A673 (cell line): ENCODE measurements at regions not wholly inside any gene's neighbourhood (a gene's known extent, or its start where the extent isn't known, plus 50 kb on each side); places are given as distances from the start of the nearest gene placed in this dataset.
A peak's percentile ranks its signal among the peaks of the same experiment; 100 is the strongest.

Experiments
- BruUV-seq: library from RNA; stranded (reverse); fragments of 400-500 nt; replicated peaks from 2 replicates; lab custom pipeline; 2021; lab: Mats Ljungman, UMichigan
- CTCF ChIA-PET: fragments of 300-600 bp; sonication (Branson Sonifier 250); formaldehyde crosslinking; loops from one replicate; lab custom pipeline; 2022; ENCODE audit warnings: antibody characterized with exemption; lab: Charles Lee
- POLR2A ChIA-PET: fragments of 300-600 bp; sonication (Branson Sonifier 250); formaldehyde crosslinking; loops from one replicate; lab custom pipeline; 2022; ENCODE audit warnings: antibody characterized with exemption; ENCODE audit not compliant: low non-redundant PET; lab: Charles Lee
- DNase-seq: peaks from one replicate; pipeline ENCODE4 v3.0.0-alpha.2; 2015; ENCODE audit warnings: low spot score
- H3K27ac ChIP-seq: fragments of 200-600 bp; sonication (generic); 2 replicates; pipeline ENCODE4 v1.5.1; 2016; ENCODE audit warnings: mixed run types, low read depth, mild to moderate bottlenecking, mixed read lengths, antibody characterized with exemption, low read length; ENCODE audit not compliant: poor library complexity, severe bottlenecking
- H3K27me3 ChIP-seq: fragments of 200-600 bp; sonication (generic); replicated peaks from 2 replicates; pipeline ENCODE4 v1.6.1; 2017; ENCODE audit warnings: mixed run types, low read depth, mild to moderate bottlenecking, mixed read lengths, antibody characterized with exemption, low read length; ENCODE audit not compliant: insufficient read depth, poor library complexity
- H3K36me3 ChIP-seq: fragments of 200-600 bp; sonication (generic); 2 replicates; pipeline ENCODE4 v1.6.1; 2016; ENCODE audit warnings: mixed run types, mild to moderate bottlenecking, mixed read lengths, antibody characterized with exemption, low read length; ENCODE audit not compliant: insufficient read depth, poor library complexity, severe bottlenecking
- H3K4me1 ChIP-seq: fragments of 200-600 bp; sonication (generic); 2 replicates; pipeline ENCODE4 v1.6.1; 2017; ENCODE audit warnings: mixed run types, mild to moderate bottlenecking, mixed read lengths, antibody characterized with exemption, low read length; ENCODE audit not compliant: insufficient read depth, poor library complexity, severe bottlenecking
- H3K4me3 ChIP-seq: fragments of 200-600 bp; sonication (generic); 2 replicates; pipeline ENCODE4 v1.5.1; 2016; ENCODE audit warnings: low read depth, mixed run types, mild to moderate bottlenecking, mixed read lengths, low read length; ENCODE audit not compliant: poor library complexity, severe bottlenecking
- H3K9me3 ChIP-seq: fragments of 200-600 bp; sonication (generic); 2 replicates; pipeline ENCODE4 v1.6.1; 2016; ENCODE audit warnings: mixed run types, low read depth, mild to moderate bottlenecking, mixed read lengths, antibody characterized with exemption, low read length; ENCODE audit not compliant: poor library complexity, severe bottlenecking
- EZH2 ChIP-seq: fragments of 200-600 bp; sonication (generic); IDR thresholded peaks from 2 replicates; pipeline ENCODE4 v1.6.1; 2017; ENCODE audit warnings: borderline replicate concordance, low read depth, mild to moderate bottlenecking, mixed read lengths, antibody characterized with exemption, low read length; ENCODE audit not compliant: poor library complexity, severe bottlenecking
- intact Hi-C: fragments of 100-400 bp; cut with micrococcal nuclease; formaldehyde crosslinking; loops from one replicate; pipeline ENCODE4 v1.10.0; 2022; ENCODE audit not compliant: unreplicated experiment
- TF ChIP-seq, protein P1 (sequence below): fragments of 300-800, 200-600 bp; sonication (generic); conservative IDR thresholded peaks from 2 replicates; pipeline ENCODE4 v1.5.1; 2017; ENCODE audit warnings: low read depth, mild to moderate bottlenecking, antibody characterized with exemption, low read length, moderate library complexity, mixed read lengths

DNA sequence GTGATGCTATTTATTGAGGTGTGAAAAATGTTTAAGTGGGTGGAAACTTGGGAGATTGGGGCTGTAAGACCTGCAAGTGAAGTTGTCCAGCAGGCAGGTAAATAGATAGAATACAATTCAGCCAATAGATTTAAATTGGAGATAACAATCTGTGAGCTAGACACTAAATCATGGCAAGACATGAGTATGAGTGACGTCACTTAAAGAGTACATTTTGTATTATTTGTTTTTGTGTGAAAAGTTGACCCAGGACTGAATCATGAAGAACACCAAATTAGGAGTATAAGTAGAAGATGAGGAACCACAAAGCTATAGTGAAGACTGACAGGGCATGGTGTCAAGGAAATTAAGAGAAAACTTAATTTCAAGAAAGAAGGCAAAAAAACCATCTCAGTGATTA lies 249.1 kb upstream of the SEMA3C start:
- H3K4me3 ChIP-seq = no peak overlapping the region
- H3K27ac ChIP-seq = no peak overlapping the region
- POLR2A ChIA-PET = no interaction called here
- no peak for DNase-seq
- no peak for TF ChIP-seq EZH2
- TF ChIP-seq, protein P1, sequence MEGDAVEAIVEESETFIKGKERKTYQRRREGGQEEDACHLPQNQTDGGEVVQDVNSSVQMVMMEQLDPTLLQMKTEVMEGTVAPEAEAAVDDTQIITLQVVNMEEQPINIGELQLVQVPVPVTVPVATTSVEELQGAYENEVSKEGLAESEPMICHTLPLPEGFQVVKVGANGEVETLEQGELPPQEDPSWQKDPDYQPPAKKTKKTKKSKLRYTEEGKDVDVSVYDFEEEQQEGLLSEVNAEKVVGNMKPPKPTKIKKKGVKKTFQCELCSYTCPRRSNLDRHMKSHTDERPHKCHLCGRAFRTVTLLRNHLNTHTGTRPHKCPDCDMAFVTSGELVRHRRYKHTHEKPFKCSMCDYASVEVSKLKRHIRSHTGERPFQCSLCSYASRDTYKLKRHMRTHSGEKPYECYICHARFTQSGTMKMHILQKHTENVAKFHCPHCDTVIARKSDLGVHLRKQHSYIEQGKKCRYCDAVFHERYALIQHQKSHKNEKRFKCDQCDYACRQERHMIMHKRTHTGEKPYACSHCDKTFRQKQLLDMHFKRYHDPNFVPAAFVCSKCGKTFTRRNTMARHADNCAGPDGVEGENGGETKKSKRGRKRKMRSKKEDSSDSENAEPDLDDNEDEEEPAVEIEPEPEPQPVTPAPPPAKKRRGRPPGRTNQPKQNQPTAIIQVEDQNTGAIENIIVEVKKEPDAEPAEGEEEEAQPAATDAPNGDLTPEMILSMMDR = no peak
- H3K27me3 ChIP-seq = no peaks in the 10 kb centered on the region
- peaks cover 3% of the 10 kb centered on the region for H3K4me1 ChIP-seq
- no peaks in the 10 kb centered on the region for H3K36me3 ChIP-seq
- H3K9me3 ChIP-seq = no peaks in the 10 kb centered on the region
- BruUV-seq = no TSS peak
- intact Hi-C loops = no loop called here
- CTCF ChIA-PET = no interaction called here

DNA sequence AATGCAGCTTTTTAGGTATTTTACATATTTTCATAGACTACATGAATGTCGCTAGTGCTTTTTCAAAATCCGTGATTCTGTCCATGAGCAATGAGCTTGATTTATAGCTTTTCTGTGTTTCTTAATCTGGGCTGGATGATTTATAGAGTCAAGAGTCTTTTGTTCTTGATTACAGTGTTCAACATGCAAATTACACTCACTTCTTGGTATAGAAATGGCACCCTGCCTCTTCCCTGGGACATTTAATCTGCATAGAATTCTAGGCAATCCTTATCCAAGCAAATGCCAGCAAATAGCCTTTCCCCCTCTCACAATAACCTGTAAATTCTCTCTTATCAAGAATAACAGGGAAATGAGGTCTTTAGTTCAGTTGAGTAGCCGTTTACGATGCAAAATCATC lies 246.2 kb upstream of the SEMA3C start:
- BruUV-seq = no TSS peak
- CTCF ChIA-PET = no interaction called here

DNA sequence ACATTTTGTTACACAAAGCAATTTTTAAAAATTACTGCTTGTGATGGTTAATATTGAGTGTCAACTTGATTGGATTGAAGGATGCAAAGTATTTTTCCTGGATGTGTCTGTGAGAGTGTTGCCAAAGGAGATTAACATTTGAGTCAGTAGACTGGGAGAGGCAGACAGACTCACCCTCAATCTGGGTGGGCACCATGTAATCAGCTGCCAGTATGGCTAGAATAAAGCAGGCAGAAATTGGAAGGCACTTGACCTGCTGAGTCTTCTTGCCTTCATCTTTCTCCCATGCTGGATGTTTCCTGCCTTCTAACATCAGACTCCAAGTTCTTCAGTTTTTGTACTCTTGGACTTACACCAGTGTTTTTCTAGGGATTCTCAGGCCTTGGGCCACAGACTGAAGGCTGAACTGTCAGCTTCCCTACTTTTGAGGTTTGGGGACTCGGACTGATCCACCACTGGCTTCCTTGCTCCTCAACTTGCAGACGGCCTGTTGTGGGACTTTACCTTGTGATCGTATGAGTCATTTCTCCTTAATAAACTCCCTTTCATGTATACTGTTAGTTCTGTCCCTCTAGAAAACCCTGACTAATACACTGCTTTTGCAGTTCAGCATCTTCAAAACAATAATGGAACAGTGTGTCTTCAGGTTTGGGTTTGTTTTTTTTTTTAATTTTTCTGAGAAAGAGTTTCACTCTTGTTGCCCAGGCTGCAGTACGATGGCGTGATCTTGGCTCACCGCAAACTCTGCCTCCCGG lies 244.1 kb upstream of the SEMA3C start:
- no peaks in the 10 kb centered on the region for H3K27me3 ChIP-seq
- no TSS peak for BruUV-seq
- no peak overlapping the region for H3K27ac ChIP-seq
- no peaks in the 10 kb centered on the region for H3K36me3 ChIP-seq
- ChIA-PET POLR2A (no interaction called here), CTCF (no interaction called here)
- intact Hi-C loops = no loop called here
- H3K4me1 ChIP-seq = peaks cover 14% of the 10 kb centered on the region
- H3K4me3 ChIP-seq = no peak overlapping the region
- DNase-seq = no peak
- no peaks in the 10 kb centered on the region for H3K9me3 ChIP-seq
- TF ChIP-seq, protein P1 = no peak
- TF ChIP-seq EZH2 = no peak

More for the DNA sequence above, 246.2 kb upstream of the SEMA3C start:
- Histone ChIP-seq H3K27ac (no peak overlapping the region), H3K4me3 (no peak overlapping the region), H3K9me3 (no peaks in the 10 kb centered on the region), H3K36me3 (no peaks in the 10 kb centered on the region), H3K27me3 (no peaks in the 10 kb centered on the region), H3K4me1 (peaks cover 8% of the 10 kb centered on the region)
- peak; percentile 23 for DNase-seq
- TF ChIP-seq, protein P1 = no peak
- TF ChIP-seq EZH2 = no peak
- POLR2A ChIA-PET = no interaction called here
- intact Hi-C loops = no loop called here
